Esophagus muscularis mucosa (tissue), 4 donors: ENCODE measurements at regions not wholly inside any gene's neighbourhood (a gene's known extent, or its start where the extent isn't known, plus 50 kb on each side); places are given as distances from the start of the nearest gene placed in this dataset.

Experiments used
- DNase-seq: peaks from one replicate; pipeline ENCODE4 v3.0.0-alpha.2; 2017; ENCODE audit errors: extremely low spot score
- H3K27ac ChIP-seq, 4 donors: fragments of 200-600 bp; sonication (generic); replicated peaks in 1 of 4; 1 replicate in 3 of 4; 2 replicates in 1 of 4; pipeline ENCODE4 v1.5.1; 2016 to 2019; ENCODE audit warnings: mild to moderate bottlenecking in 1 of 4
- H3K27me3 ChIP-seq, 4 donors: fragments of 200-600 bp; sonication (generic); one replicate each; pipeline versions ENCODE4 v1.5.1 to v1.6.0; 2016 to 2019
- H3K36me3 ChIP-seq, 4 donors: fragments of 200-600 bp; sonication (generic); one replicate each; pipeline ENCODE4 v1.5.1; 2016 to 2019
- H3K4me1 ChIP-seq, 4 donors: fragments of 200-600 bp; sonication (generic); one replicate each; pipeline ENCODE4 v1.5.1; 2016 to 2019
- H3K4me3 ChIP-seq, 4 donors: fragments of 200-600 bp; sonication (generic); 1 replicate in 2 of 4; 2 replicates in 2 of 4; pipeline ENCODE4 v1.5.1; 2016 to 2019; ENCODE audit warnings: mild to moderate bottlenecking in 4 of 4, moderate library complexity in 1 of 4
- H3K9me3 ChIP-seq, 4 donors: fragments of 200-600 bp; sonication (generic); 1 replicate in 3 of 4; 2 replicates in 1 of 4; pipeline ENCODE4 v1.5.1; 2016 to 2019
- CTCF ChIP-seq, 3 experiments: fragments of 200-600 bp in 2 of 3; fragments of 450-650 bp in 1 of 3; sonication (generic) in 2 of 3; IDR thresholded peaks; one replicate each; pipeline ENCODE4 v1.5.1; 2017 to 2019; ENCODE audit warnings: antibody characterized with exemption in 3 of 3, mild to moderate bottlenecking in 2 of 3, moderate library complexity in 1 of 3
- EP300 ChIP-seq: sonication (generic); formaldehyde crosslinking; IDR thresholded peaks from one replicate; pipeline ENCODE4 v1.6.1; 2017; ENCODE audit warnings: antibody characterized with exemption
- POLR2A ChIP-seq: fragments of 450-650 bp; IDR thresholded peaks from one replicate; pipeline ENCODE4 v1.6.1; 2017; ENCODE audit warnings: antibody characterized with exemption, moderate library complexity, mild to moderate bottlenecking, low read depth
- POLR2AphosphoS5 ChIP-seq, 2 donors: sonication (generic); formaldehyde crosslinking; IDR thresholded peaks; one replicate each; pipeline ENCODE4 v1.6.1; 2017; ENCODE audit warnings: antibody characterized with exemption in 2 of 2
- WGBS: methylation state at CpG from one replicate; pipeline ENCODE4 v1.1.5; 2018; 5-methylcytosine and 5-hydroxymethylcytosine counted together
- intact Hi-C: fragments of 100-400 bp; cut with DNase I; formaldehyde crosslinking; loops from one replicate; pipeline ENCODE4 v1.15.1; 2023

GRCh38 chr10:121409466-121410104 is 188.7 kb downstream of the FGFR2 start:
- TF ChIP-seq CTCF (IDR thresholded peaks at IDR 0.05) (no peak), EP300 (no peak), POLR2A (no peak), POLR2AphosphoS5 (IDR thresholded peaks at IDR 0.05) (no peak)
- peak; percentile 53 for DNase-seq
- WGBS: 90% methylated on average over 4 of the region's 4 CpGs
- intact Hi-C loops: loop anchor here (10.0 kb wide), 1 partner anchor 435 kb away; no protein-coding TSS in a partner anchor
- Histone ChIP-seq H3K27ac (no peak overlapping the region), H3K27me3 (no peaks in the 10 kb centered on the region), H3K4me3 (no peak overlapping the region), H3K9me3 (no peaks in the 10 kb centered on the region), H3K4me1 (peaks cover 0 to 8% (median 2%) of the 10 kb centered on the region in 4 donors), H3K36me3 (no peaks in the 10 kb centered on the region)

GRCh38 chr10:121411004-121411403 is 187.2 kb downstream of the FGFR2 start:
- intact Hi-C loops: loop anchor here (10.0 kb wide), 1 partner anchor 436 kb away; no protein-coding TSS in a partner anchor
- DNase-seq: no peak
- Histone ChIP-seq H3K36me3 (no peaks in the 10 kb centered on the region), H3K27ac (no peak overlapping the region), H3K27me3 (no peaks in the 10 kb centered on the region), H3K4me1 (peaks cover 0 to 13% (median 4%) of the 10 kb centered on the region in 4 donors), H3K4me3 (no peak overlapping the region), H3K9me3 (no peaks in the 10 kb centered on the region)
- WGBS: 65% methylated on average over 2 of the region's 2 CpGs
- TF ChIP-seq POLR2A (no peak), EP300 (no peak)

- intact Hi-C loops: loop anchor here (10.0 kb wide), 1 partner anchor 439 kb away; no protein-coding TSS in a partner anchor
- TF ChIP-seq POLR2A (no peak), EP300 (no peak), CTCF (IDR thresholded peaks at IDR 0.05) (no peak), POLR2AphosphoS5 (IDR thresholded peaks at IDR 0.05) (no peak)
- DNase-seq: no peak
- peaks cover 0 to 13% (median 4%) of the 10 kb centered on the region in 4 donors for H3K4me1 ChIP-seq
- no peak overlapping the region for H3K27ac ChIP-seq
- 72% methylated on average over 5 of the region's 5 CpGs for WGBS
- H3K9me3 ChIP-seq: no peaks in the 10 kb centered on the region
- H3K36me3 ChIP-seq: no peaks in the 10 kb centered on the region
- H3K4me3 ChIP-seq: no peak overlapping the region
- no peaks in the 10 kb centered on the region for H3K27me3 ChIP-seq
These were observed 184.3 kb downstream of the FGFR2 start for GRCh38 chr10:121413951-121414350.

- intact Hi-C loops: loop anchor here (10.0 kb wide), 1 partner anchor 440 kb away; no protein-coding TSS in a partner anchor
- no peak overlapping the region for H3K27ac ChIP-seq
These were observed 183.7 kb downstream of the FGFR2 start for GRCh38 chr10:121414366-121415062.

More at GRCh38 chr10:121414366-121415062, 183.7 kb downstream of the FGFR2 start:
- H3K4me1 ChIP-seq: peaks cover 0 to 12% (median 4%) of the 10 kb centered on the region in 4 donors
- H3K27me3 ChIP-seq: no peaks in the 10 kb centered on the region
- no peaks in the 10 kb centered on the region for H3K9me3 ChIP-seq
- H3K4me3 ChIP-seq: no peak overlapping the region
- WGBS: 88% methylated on average over 1 of the region's 1 CpG
- no peak for DNase-seq
- TF ChIP-seq CTCF (IDR thresholded peaks at IDR 0.05) (no peak), POLR2A (no peak), POLR2AphosphoS5 (IDR thresholded peaks at IDR 0.05) (no peak), EP300 (no peak)
- H3K36me3 ChIP-seq: no peaks in the 10 kb centered on the region
